Prostate gland (tissue), 2 donors: ENCODE measurements at regions not wholly inside any gene's neighbourhood (a gene's known extent, or its start where the extent isn't known, plus 50 kb on each side); places are given as distances from the start of the nearest gene placed in this dataset.

Experiments
- POLR2A ChIP-seq: fragments of 450-650 bp; IDR thresholded peaks from one replicate; pipeline ENCODE4 v1.6.1; 2016; ENCODE audit warnings: antibody characterized with exemption, mild to moderate bottlenecking
- POLR2AphosphoS5 ChIP-seq: sonication (generic); formaldehyde crosslinking; IDR thresholded peaks from one replicate; pipeline ENCODE4 v1.6.1; 2017; ENCODE audit warnings: antibody characterized with exemption
- TF ChIP-seq, protein P1 (sequence below), 4 experiments: fragments of 200-600 bp in 2 of 4; fragments of 450-650 bp in 2 of 4; sonication (generic) in 2 of 4; IDR thresholded peaks; 1 replicate in 3 of 4; 2 replicates in 1 of 4; pipeline ENCODE4 v1.5.1; 2016 to 2019; ENCODE audit warnings: antibody characterized with exemption in 4 of 4, mild to moderate bottlenecking in 2 of 4, moderate library complexity in 2 of 4

DNA sequence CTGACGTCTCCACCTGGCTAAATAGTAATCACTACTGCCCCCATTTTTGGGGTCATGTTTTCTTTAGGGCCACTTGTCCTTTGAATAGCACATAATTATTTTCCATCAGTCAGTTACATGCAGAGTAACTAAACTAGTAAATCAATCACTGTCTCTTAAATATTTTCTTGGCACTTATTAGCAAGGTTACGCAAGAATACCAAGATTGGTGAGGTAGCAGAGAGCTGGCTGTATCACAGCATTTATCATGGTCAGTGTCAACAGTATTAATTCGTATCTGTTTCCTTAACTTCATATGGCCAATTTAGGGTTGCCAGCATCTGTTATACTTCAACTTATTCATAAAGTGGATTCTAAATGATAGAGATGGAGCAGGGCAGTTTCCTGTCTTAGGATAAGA lies 346.8 kb upstream of the FAM174A start:
- TF ChIP-seq, protein P1, sequence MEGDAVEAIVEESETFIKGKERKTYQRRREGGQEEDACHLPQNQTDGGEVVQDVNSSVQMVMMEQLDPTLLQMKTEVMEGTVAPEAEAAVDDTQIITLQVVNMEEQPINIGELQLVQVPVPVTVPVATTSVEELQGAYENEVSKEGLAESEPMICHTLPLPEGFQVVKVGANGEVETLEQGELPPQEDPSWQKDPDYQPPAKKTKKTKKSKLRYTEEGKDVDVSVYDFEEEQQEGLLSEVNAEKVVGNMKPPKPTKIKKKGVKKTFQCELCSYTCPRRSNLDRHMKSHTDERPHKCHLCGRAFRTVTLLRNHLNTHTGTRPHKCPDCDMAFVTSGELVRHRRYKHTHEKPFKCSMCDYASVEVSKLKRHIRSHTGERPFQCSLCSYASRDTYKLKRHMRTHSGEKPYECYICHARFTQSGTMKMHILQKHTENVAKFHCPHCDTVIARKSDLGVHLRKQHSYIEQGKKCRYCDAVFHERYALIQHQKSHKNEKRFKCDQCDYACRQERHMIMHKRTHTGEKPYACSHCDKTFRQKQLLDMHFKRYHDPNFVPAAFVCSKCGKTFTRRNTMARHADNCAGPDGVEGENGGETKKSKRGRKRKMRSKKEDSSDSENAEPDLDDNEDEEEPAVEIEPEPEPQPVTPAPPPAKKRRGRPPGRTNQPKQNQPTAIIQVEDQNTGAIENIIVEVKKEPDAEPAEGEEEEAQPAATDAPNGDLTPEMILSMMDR (IDR thresholded peaks at IDR 0.05), result no peak
- TF ChIP-seq POLR2AphosphoS5, result no peak
- TF ChIP-seq POLR2A, result no peak
